Keratinocyte (primary cell): ENCODE measurements at regions not wholly inside any gene's neighbourhood (a gene's known extent, or its start where the extent isn't known, plus 50 kb on each side); places are given as distances from the start of the nearest gene placed in this dataset.

Experiments used
- DNase-seq: peaks from one replicate; pipeline ENCODE4 v3.0.0-alpha.2; 2011; ENCODE audit warnings: low read depth, missing footprints, low spot score
- FAIRE-seq: peaks from 2 replicates; lab custom pipeline; 2011; peaks lifted over from hg19 to GRCh38; lab: Jason Lieb, UNC
- H2AFZ ChIP-seq: 2 replicates; pipeline ENCODE4 v1.6.0; 2012; ENCODE audit warnings: low read length, control low read depth, inconsistent platforms; ENCODE audit not compliant: control insufficient read depth
- H3K27ac ChIP-seq: 2 replicates; pipeline ENCODE4 v1.5.1; 2011; ENCODE audit warnings: low read length; ENCODE audit not compliant: control insufficient read depth, insufficient read depth
- H3K27me3 ChIP-seq: 3 replicates; pipeline ENCODE4 v1.6.0; 2011; ENCODE audit warnings: low read length; ENCODE audit not compliant: control insufficient read depth, insufficient read depth; ENCODE audit errors: extremely low read depth
- H3K36me3 ChIP-seq, 2 experiments: 2 replicates in 1 of 2; 3 replicates in 1 of 2; pipeline ENCODE4 v1.5.1; 2011; ENCODE audit warnings: low read length in 2 of 2, mild to moderate bottlenecking in 1 of 2; ENCODE audit not compliant: control insufficient read depth in 2 of 2, insufficient read depth in 2 of 2; ENCODE audit errors: extremely low read depth in 1 of 2
- H3K4me1 ChIP-seq: 3 replicates; pipeline ENCODE4 v1.5.1; 2011; ENCODE audit warnings: low read length; ENCODE audit not compliant: control insufficient read depth, insufficient read depth; ENCODE audit errors: extremely low read depth
- H3K4me2 ChIP-seq: 3 replicates; pipeline ENCODE4 v1.6.0; 2011; ENCODE audit warnings: low read depth, low read length; ENCODE audit not compliant: control insufficient read depth, insufficient read depth; ENCODE audit errors: extremely low read depth
- H3K4me3 ChIP-seq, 3 experiments: fragments of 200-600 bp in 1 of 3; sonication (generic) in 1 of 3; 2 replicates in 2 of 3; 3 replicates in 1 of 3; pipeline ENCODE4 v1.5.1; 2011 to 2016; ENCODE audit warnings: low read length in 3 of 3, mild to moderate bottlenecking in 3 of 3, control low read depth in 2 of 3, inconsistent platforms in 1 of 3, low read depth in 1 of 3, mixed read lengths in 1 of 3, mixed run types in 1 of 3, moderate library complexity in 1 of 3; ENCODE audit not compliant: control insufficient read depth in 2 of 3, insufficient read depth in 2 of 3; ENCODE audit errors: extremely low read depth in 1 of 3
- H3K79me2 ChIP-seq: 2 replicates; pipeline ENCODE4 v1.6.0; 2012; ENCODE audit warnings: low read length; ENCODE audit not compliant: control insufficient read depth, insufficient read depth
- H3K9ac ChIP-seq: 3 replicates; pipeline ENCODE4 v1.6.0; 2011; ENCODE audit warnings: low read length; ENCODE audit not compliant: control insufficient read depth, insufficient read depth; ENCODE audit errors: extremely low read depth
- H3K9me1 ChIP-seq: 3 replicates; pipeline ENCODE4 v1.6.0; 2011; ENCODE audit warnings: low read length; ENCODE audit not compliant: control insufficient read depth, insufficient read depth; ENCODE audit errors: extremely low read depth
- H3K9me3 ChIP-seq: 2 replicates; pipeline ENCODE4 v1.5.1; 2012; ENCODE audit warnings: low read depth, low read length; ENCODE audit not compliant: control insufficient read depth
- H4K20me1 ChIP-seq: 3 replicates; pipeline ENCODE4 v1.6.0; 2011; ENCODE audit warnings: low read length; ENCODE audit not compliant: control insufficient read depth, insufficient read depth; ENCODE audit errors: extremely low read depth
- EZH2 ChIP-seq: IDR thresholded peaks from one replicate; pipeline ENCODE4 v1.6.1; 2012; ENCODE audit warnings: inconsistent platforms, mild to moderate bottlenecking, low read length, moderate library complexity
- dilution Hi-C: fragments of 300-500 bp; cut with MboI; formaldehyde crosslinking; loops from one replicate; pipeline ENCODE4 v1.7.0; 2020; ENCODE audit warnings: low sequenced_read_pairs; ENCODE audit not compliant: extremely low pct_ligation_motif_present
- TF ChIP-seq, protein P1 (sequence below), 3 experiments: IDR thresholded peaks in 1 of 3; conservative IDR thresholded peaks in 1 of 3; optimal IDR thresholded peaks in 1 of 3; 2 replicates in 2 of 3; 3 replicates in 1 of 3; pipeline versions ENCODE3 to v1.5.1; 2011; ENCODE audit warnings: low read length in 3 of 3, mild to moderate bottlenecking in 3 of 3, moderate library complexity in 2 of 3, control low read depth in 1 of 3, inconsistent platforms in 1 of 3; ENCODE audit not compliant: insufficient read depth in 2 of 3; ENCODE audit errors: extremely low read depth in 1 of 3

GRCh38 chrX:1767026-1767425, 152.2 kb downstream of the ASMT start:
- DNase-seq = no peak
- no peaks in the 10 kb centered on the region for H3K79me2 ChIP-seq
- dilution Hi-C loops = no loop called here

DNA sequence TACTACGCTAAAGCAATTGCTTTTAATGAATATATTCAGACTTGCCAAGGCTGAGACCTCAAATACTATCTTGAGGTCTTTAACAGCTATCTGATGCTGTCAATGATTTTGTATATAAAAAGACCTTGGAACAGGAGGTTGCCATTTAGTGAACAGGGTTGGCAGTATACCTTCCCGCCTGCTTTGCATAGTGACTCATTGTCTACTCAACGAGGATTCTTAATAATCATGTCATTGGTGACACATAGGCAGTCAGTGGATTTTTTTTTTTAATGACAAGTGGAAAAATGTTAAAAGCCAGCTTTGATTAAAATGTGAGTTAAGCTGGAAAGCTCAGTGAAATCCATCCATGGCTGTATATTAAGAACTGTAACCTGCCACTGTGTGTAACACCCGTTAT, 164.0 kb downstream of the ASMT start:
- no peak overlapping the region for H3K27ac ChIP-seq
- no peaks in the 10 kb centered on the region for H3K27me3 ChIP-seq
- no peak overlapping the region for H3K4me2 ChIP-seq
- FAIRE-seq (no peak), DNase-seq (no peak)
- H3K9me3 ChIP-seq = no peaks in the 10 kb centered on the region
- H3K79me2 ChIP-seq = no peaks in the 10 kb centered on the region
- no peaks in the 10 kb centered on the region for H4K20me1 ChIP-seq
- no peaks in the 10 kb centered on the region for H3K4me1 ChIP-seq
- no peak for TF ChIP-seq EZH2
- TF ChIP-seq, protein P1, sequence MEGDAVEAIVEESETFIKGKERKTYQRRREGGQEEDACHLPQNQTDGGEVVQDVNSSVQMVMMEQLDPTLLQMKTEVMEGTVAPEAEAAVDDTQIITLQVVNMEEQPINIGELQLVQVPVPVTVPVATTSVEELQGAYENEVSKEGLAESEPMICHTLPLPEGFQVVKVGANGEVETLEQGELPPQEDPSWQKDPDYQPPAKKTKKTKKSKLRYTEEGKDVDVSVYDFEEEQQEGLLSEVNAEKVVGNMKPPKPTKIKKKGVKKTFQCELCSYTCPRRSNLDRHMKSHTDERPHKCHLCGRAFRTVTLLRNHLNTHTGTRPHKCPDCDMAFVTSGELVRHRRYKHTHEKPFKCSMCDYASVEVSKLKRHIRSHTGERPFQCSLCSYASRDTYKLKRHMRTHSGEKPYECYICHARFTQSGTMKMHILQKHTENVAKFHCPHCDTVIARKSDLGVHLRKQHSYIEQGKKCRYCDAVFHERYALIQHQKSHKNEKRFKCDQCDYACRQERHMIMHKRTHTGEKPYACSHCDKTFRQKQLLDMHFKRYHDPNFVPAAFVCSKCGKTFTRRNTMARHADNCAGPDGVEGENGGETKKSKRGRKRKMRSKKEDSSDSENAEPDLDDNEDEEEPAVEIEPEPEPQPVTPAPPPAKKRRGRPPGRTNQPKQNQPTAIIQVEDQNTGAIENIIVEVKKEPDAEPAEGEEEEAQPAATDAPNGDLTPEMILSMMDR (optimal IDR thresholded peaks at IDR 0.05 in 1 of 3, IDR thresholded peaks at IDR 0.05 in 1 of 3, conservative IDR thresholded peaks at IDR 0.05 in 1 of 3; ENCODE audit: extremely low read depth in 1 of 3, insufficient read depth in 2 of 3, low read length in 3 of 3) = no peak
- H3K4me3 ChIP-seq = no peak overlapping the region
- no peaks in the 10 kb centered on the region for H3K9me1 ChIP-seq
- H3K36me3 ChIP-seq = no peaks in the 10 kb centered on the region
- no peak overlapping the region for H3K9ac ChIP-seq
- dilution Hi-C loops = no loop called here
- no peak overlapping the region for H2AFZ ChIP-seq

More at GRCh38 chrX:1767026-1767425, 152.2 kb downstream of the ASMT start:
- H3K27me3 ChIP-seq = no peaks in the 10 kb centered on the region
- no peaks in the 10 kb centered on the region for H3K4me1 ChIP-seq
- TF ChIP-seq, protein P1 (optimal IDR thresholded peaks at IDR 0.05 in 1 of 3, IDR thresholded peaks at IDR 0.05 in 1 of 3, conservative IDR thresholded peaks at IDR 0.05 in 1 of 3; ENCODE audit: extremely low read depth in 1 of 3, insufficient read depth in 2 of 3, low read length in 3 of 3) = no peak
- TF ChIP-seq EZH2 = no peak
- H3K9me3 ChIP-seq = peaks cover 11% of the 10 kb centered on the region
- no peak overlapping the region for H3K27ac ChIP-seq
- H3K9me1 ChIP-seq = no peaks in the 10 kb centered on the region
- no peak for FAIRE-seq
- no peaks in the 10 kb centered on the region for H4K20me1 ChIP-seq
- no peak overlapping the region for H3K4me3 ChIP-seq
- no peak overlapping the region for H3K9ac ChIP-seq
- no peak overlapping the region for H2AFZ ChIP-seq
- H3K4me2 ChIP-seq = no peak overlapping the region
- H3K36me3 ChIP-seq = no peaks in the 10 kb centered on the region
